CD4-positive, alpha-beta T cell (primary cell): ENCODE measurements at regions not wholly inside any gene's neighbourhood (a gene's known extent, or its start where the extent isn't known, plus 50 kb on each side); places are given as distances from the start of the nearest gene placed in this dataset.

Experiments used
- ATAC-seq: fragments of 200-7000 bp; cut with Tn5 transposase; one replicate; pipeline ENCODE4 v1.10.0; 2022; ENCODE audit warnings: mild to moderate bottlenecking; ENCODE audit not compliant: poor library complexity
- CTCF ChIA-PET: fragments of 350-600 bp; sonication (Branson Sonifier 250); formaldehyde crosslinking; loops from one replicate; lab custom pipeline; 2021; ENCODE audit warnings: antibody characterized with exemption, inconsistent platforms; lab: Charles Lee
- POLR2A ChIA-PET: fragments of 350-600 bp; sonication (Branson Sonifier 250); formaldehyde crosslinking; loops from one replicate; lab custom pipeline; 2021; ENCODE audit warnings: antibody characterized with exemption, inconsistent platforms; lab: Charles Lee
- DNase-seq, 14 experiments: peaks; one replicate each; pipeline ENCODE4 v3.0.0-alpha.2; 2013 to 2020; ENCODE audit warnings: mixed read lengths in 2 of 14
- H3K27ac ChIP-seq, 2 donors: one replicate each; pipeline versions ENCODE4 v1.5.1 to v1.7.0; 2013; ENCODE audit warnings: low read length in 2 of 2, low read depth in 1 of 2, mild to moderate bottlenecking in 1 of 2
- H3K27me3 ChIP-seq, 2 experiments: 1 replicate in 1 of 2; 2 replicates in 1 of 2; pipeline versions ENCODE4 v1.6.1 to v1.7.0; 2013; ENCODE audit warnings: low read length in 2 of 2, control low read depth in 1 of 2, mild to moderate bottlenecking in 1 of 2, moderate library complexity in 1 of 2; ENCODE audit not compliant: insufficient read depth in 2 of 2, control insufficient read depth in 1 of 2
- H3K36me3 ChIP-seq: one replicate; pipeline ENCODE4 v1.6.1; 2013; ENCODE audit warnings: low read length, control low read depth; ENCODE audit not compliant: insufficient read depth
- H3K4me1 ChIP-seq: one replicate; pipeline ENCODE4 v1.6.1; 2013; ENCODE audit warnings: low read length, control low read depth; ENCODE audit not compliant: insufficient read depth
- H3K4me3 ChIP-seq: one replicate; pipeline ENCODE4 v1.5.1; 2013; ENCODE audit warnings: mild to moderate bottlenecking, low read length, moderate library complexity
- H3K9me3 ChIP-seq, 2 experiments: 1 replicate in 1 of 2; 2 replicates in 1 of 2; pipeline versions ENCODE4 v1.6.1 to v1.7.0; 2013; ENCODE audit warnings: low read length in 2 of 2, mild to moderate bottlenecking in 2 of 2, control low read depth in 1 of 2, moderate library complexity in 1 of 2; ENCODE audit not compliant: control insufficient read depth in 1 of 2, insufficient read depth in 1 of 2
- H3K27ac Mint-ChIP-seq: one replicate; pipeline ENCODE4 v1.8.0; 2020; ENCODE audit warnings: mixed read lengths
- H3K27me3 Mint-ChIP-seq: one replicate; pipeline ENCODE4 v1.8.0; 2021; ENCODE audit warnings: mixed read lengths
- H3K36me3 Mint-ChIP-seq: one replicate; pipeline ENCODE4 v1.8.0; 2021; ENCODE audit warnings: low read depth, mixed read lengths
- H3K4me1 Mint-ChIP-seq: one replicate; pipeline ENCODE4 v1.8.0; 2021; ENCODE audit warnings: low read depth, mixed read lengths
- H3K4me3 Mint-ChIP-seq: one replicate; pipeline ENCODE4 v1.8.0; 2020; ENCODE audit warnings: mild to moderate bottlenecking, mixed read lengths
- H3K9me3 Mint-ChIP-seq: one replicate; pipeline ENCODE4 v1.8.0; 2020; ENCODE audit warnings: mixed read lengths
- CTCF ChIP-seq: fragments of 200-600 bp; IDR thresholded peaks from one replicate; pipeline ENCODE4 v1.8.0; 2022; ENCODE audit warnings: antibody characterized with exemption, mild to moderate bottlenecking
- intact Hi-C, 2 experiments: fragments of 100-400 bp; cut with DNase I in 1 of 2; cut with micrococcal nuclease in 1 of 2; formaldehyde crosslinking; loops; one replicate each; pipeline versions ENCODE4 v1.15.1 to v1.9.0; 2023 to 2025; cut with DNase I, micrococcal nuclease

GRCh38 chr16:50434872-50435478 lies 66.2 kb upstream of the BRD7 start:
- Histone ChIP-seq H3K27me3 (peaks cover 0 to 4% of the 10 kb centered on the region in 2 experiments), H3K36me3 (no peaks in the 10 kb centered on the region), H3K4me3 (no peak overlapping the region), H3K27ac (no peak overlapping the region), H3K9me3 (peaks cover 3 to 5% of the 10 kb centered on the region in 2 experiments), H3K4me1 (no peaks in the 10 kb centered on the region)
- CTCF ChIA-PET, result no interaction called here
- H3K9me3 Mint-ChIP-seq, result peaks cover 7% of the 10 kb centered on the region
- no peak for TF ChIP-seq CTCF
- intact Hi-C loops, result no loop called here
- peaks cover 20% of the 10 kb centered on the region for H3K27me3 Mint-ChIP-seq
- no peaks in the 10 kb centered on the region for H3K4me1 Mint-ChIP-seq
- H3K4me3 Mint-ChIP-seq, result no peak overlapping the region
- DNase-seq (no peak), ATAC-seq (no peak)
- H3K27ac Mint-ChIP-seq, result no peak overlapping the region
- H3K36me3 Mint-ChIP-seq, result peaks cover 5% of the 10 kb centered on the region
- POLR2A ChIA-PET, result no interaction called here

- DNase-seq (no peak), ATAC-seq (no peak)
- no peaks in the 10 kb centered on the region for H3K9me3 ChIP-seq
- H3K4me3 Mint-ChIP-seq, result no peak overlapping the region
- no peaks in the 10 kb centered on the region for H3K36me3 ChIP-seq
- H3K27ac ChIP-seq, result no peak overlapping the region
- ChIA-PET POLR2A (no interaction called here), CTCF (no interaction called here)
- H3K9me3 Mint-ChIP-seq, result no peaks in the 10 kb centered on the region
- no peaks in the 10 kb centered on the region for H3K4me1 Mint-ChIP-seq
- H3K36me3 Mint-ChIP-seq, result no peaks in the 10 kb centered on the region
- H3K27me3 ChIP-seq, result peaks cover 3 to 4% of the 10 kb centered on the region in 2 experiments
- H3K27ac Mint-ChIP-seq, result no peak overlapping the region
- intact Hi-C loops, result no loop called here
- H3K27me3 Mint-ChIP-seq, result peaks cover 20% of the 10 kb centered on the region
- TF ChIP-seq CTCF, result no peak
- no peak overlapping the region for H3K4me3 ChIP-seq
- H3K4me1 ChIP-seq, result no peaks in the 10 kb centered on the region
Measured at GRCh38 chr16:50430076-50430475, 61.3 kb upstream of the BRD7 start.

GRCh38 chr16:50428742-50429141 lies 60.0 kb upstream of the BRD7 start:
- no peaks in the 10 kb centered on the region for H3K36me3 ChIP-seq
- intact Hi-C loops, result no loop called here
- DNase-seq (no peak), ATAC-seq (no peak)
- H3K4me1 ChIP-seq, result no peaks in the 10 kb centered on the region
- H3K27ac ChIP-seq, result no peak overlapping the region
- ChIA-PET POLR2A (no interaction called here), CTCF (interaction anchor here (0.5 kb wide), 1 partner anchor 13 kb away, joined by 3 read pairs; no protein-coding TSS in a partner anchor)
- H3K27me3 Mint-ChIP-seq, result peaks cover 17% of the 10 kb centered on the region
- no peak overlapping the region for H3K4me3 ChIP-seq
- H3K4me1 Mint-ChIP-seq, result no peaks in the 10 kb centered on the region
- TF ChIP-seq CTCF, result no peak
- H3K9me3 ChIP-seq, result no peaks in the 10 kb centered on the region
- no peaks in the 10 kb centered on the region for H3K9me3 Mint-ChIP-seq
- no peak overlapping the region for H3K27ac Mint-ChIP-seq
- H3K4me3 Mint-ChIP-seq, result no peak overlapping the region
- no peaks in the 10 kb centered on the region for H3K36me3 Mint-ChIP-seq
- H3K27me3 ChIP-seq, result peaks cover 2 to 5% of the 10 kb centered on the region in 2 experiments
